GM23338 (cell line): ENCODE measurements at regions not wholly inside any gene's neighbourhood (a gene's known extent, or its start where the extent isn't known, plus 50 kb on each side); places are given as distances from the start of the nearest gene placed in this dataset.

ENCODE experiments used
- ATAC-seq: fragments of 200-7000 bp; cut with Tn5 transposase; 3 replicates; pipeline ENCODE4 v1.9.1; 2020
- DNase-seq: peaks from one replicate; pipeline ENCODE4 v3.0.0-alpha.2; 2015; ENCODE audit warnings: low spot score
- H2AFZ ChIP-seq: fragments of 200-600 bp; sonication (generic); 2 replicates; pipeline ENCODE4 v1.8.0; 2016; ENCODE audit warnings: antibody characterized with exemption, mild to moderate bottlenecking, moderate library complexity
- H3F3A ChIP-seq: fragments of 200-600 bp; sonication (generic); replicated peaks from 2 replicates; pipeline ENCODE4 v1.8.0; 2017; ENCODE audit warnings: antibody characterized with exemption, mixed run types, low read depth
- H3K27ac ChIP-seq: fragments of 200-600 bp; sonication (generic); 2 replicates; pipeline ENCODE4 v1.6.1; 2016; ENCODE audit warnings: low read depth
- H3K27me3 ChIP-seq: fragments of 200-600 bp; sonication (generic); 2 replicates; pipeline ENCODE4 v1.8.0; 2016; ENCODE audit warnings: mild to moderate bottlenecking, mixed run types, moderate library complexity; ENCODE audit not compliant: insufficient read depth
- H3K36me3 ChIP-seq: fragments of 200-600 bp; sonication (generic); 2 replicates; pipeline ENCODE4 v1.8.0; 2016; ENCODE audit warnings: mild to moderate bottlenecking; ENCODE audit not compliant: insufficient read depth
- H3K4me1 ChIP-seq: fragments of 200-600 bp; sonication (generic); 2 replicates; pipeline ENCODE4 v1.8.0; 2016; ENCODE audit warnings: mild to moderate bottlenecking, moderate library complexity; ENCODE audit not compliant: insufficient read depth
- H3K4me2 ChIP-seq: fragments of 200-600 bp; sonication (generic); 2 replicates; pipeline ENCODE4 v1.7.1; 2017; ENCODE audit warnings: mixed run types
- H3K4me3 ChIP-seq: fragments of 200-600 bp; sonication (generic); 2 replicates; pipeline ENCODE4 v1.6.1; 2016; ENCODE audit warnings: mixed run types
- H3K79me2 ChIP-seq: fragments of 200-600 bp; sonication (generic); replicated peaks from 2 replicates; pipeline ENCODE4 v1.8.0; 2017; ENCODE audit warnings: mild to moderate bottlenecking; ENCODE audit not compliant: insufficient read depth
- H3K9me2 ChIP-seq: fragments of 200-600 bp; sonication (generic); 2 replicates; pipeline ENCODE4 v1.8.0; 2017; ENCODE audit not compliant: insufficient read depth
- H4K20me1 ChIP-seq: fragments of 200-600 bp; sonication (generic); replicated peaks from 2 replicates; pipeline ENCODE4 v1.8.0; 2017; ENCODE audit warnings: mild to moderate bottlenecking; ENCODE audit not compliant: insufficient read depth
- H3K27ac Mint-ChIP-seq: 2 replicates; pipeline ENCODE4 v1.8.0; 2020; ENCODE audit warnings: inconsistent platforms, mild to moderate bottlenecking, moderate library complexity, mixed read lengths
- H3K27me3 Mint-ChIP-seq: 3 replicates; pipeline ENCODE4 v1.8.0; 2022; ENCODE audit warnings: low read depth, mild to moderate bottlenecking, moderate library complexity, mixed read lengths, inconsistent platforms; ENCODE audit not compliant: insufficient read depth, poor library complexity
- H3K36me3 Mint-ChIP-seq: 3 replicates; pipeline ENCODE4 v1.8.0; 2021; ENCODE audit warnings: low read depth, mild to moderate bottlenecking, inconsistent platforms, moderate library complexity, mixed read lengths
- H3K4me1 Mint-ChIP-seq: 3 replicates; pipeline ENCODE4 v1.8.0; 2020; ENCODE audit warnings: mild to moderate bottlenecking, inconsistent platforms, mixed read lengths
- H3K4me3 Mint-ChIP-seq: 3 replicates; pipeline ENCODE4 v1.8.0; 2021; ENCODE audit warnings: moderate library complexity, mild to moderate bottlenecking, inconsistent platforms, mixed read lengths
- H3K9me3 Mint-ChIP-seq: 3 replicates; pipeline ENCODE4 v1.8.0; 2020; ENCODE audit warnings: moderate library complexity, mild to moderate bottlenecking, inconsistent platforms, mixed read lengths
- CREB1 ChIP-seq: fragments of 250-450 bp; sonication (Bioruptor Pico); IDR thresholded peaks from 2 replicates; pipeline ENCODE4 v1.5.0; 2020; ENCODE audit warnings: low read depth, mild to moderate bottlenecking, moderate library complexity
- CTCF ChIP-seq, 2 experiments: fragments of 200-600 bp in 1 of 2; sonication (generic) in 1 of 2; conservative IDR thresholded peaks; 2 replicates each; pipeline versions ENCODE4 v1.5.1 to v1.6.1; 2016 to 2017; ENCODE audit warnings: antibody characterized with exemption in 2 of 2, low read depth in 2 of 2, mild to moderate bottlenecking in 2 of 2, moderate library complexity in 1 of 2
- ETS1 ChIP-seq: IDR thresholded peaks from 2 replicates; pipeline ENCODE4 v1.6.1; 2016; ENCODE audit warnings: antibody characterized with exemption
- EZH2 ChIP-seq: fragments of 200-600 bp; sonication (generic); IDR thresholded peaks from one replicate; pipeline ENCODE4 v1.8.0; 2017; ENCODE audit warnings: antibody characterized with exemption, mild to moderate bottlenecking, low read depth; ENCODE audit not compliant: unreplicated experiment
- EZH2phosphoT487 ChIP-seq: fragments of 200-600 bp; sonication (generic); IDR thresholded peaks from one replicate; pipeline ENCODE4 v1.8.1; 2018; ENCODE audit warnings: antibody characterized with exemption; ENCODE audit not compliant: unreplicated experiment
- NANOG ChIP-seq: IDR thresholded peaks from 2 replicates; pipeline ENCODE4 v1.6.1; 2016; ENCODE audit warnings: antibody characterized with exemption, borderline replicate concordance
- POLR2AphosphoS5 ChIP-seq: IDR thresholded peaks from 2 replicates; pipeline ENCODE4 v1.6.1; 2016; ENCODE audit warnings: antibody characterized with exemption, low read depth
- REST ChIP-seq: IDR thresholded peaks from one replicate; pipeline ENCODE4 v1.6.1; 2018; ENCODE audit warnings: antibody characterized with exemption; ENCODE audit not compliant: unreplicated experiment
- STAT1 ChIP-seq: IDR thresholded peaks from one replicate; pipeline ENCODE4 v1.6.1; 2016; ENCODE audit warnings: antibody characterized with exemption; ENCODE audit not compliant: unreplicated experiment
- ZNF114 ChIP-seq: fragments of 250-450 bp; sonication (Bioruptor Pico); IDR thresholded peaks from 2 replicates; pipeline ENCODE4 v1.5.0; 2020; ENCODE audit warnings: mild to moderate bottlenecking, moderate library complexity
- ZNF331 ChIP-seq: fragments of 250-450 bp; sonication (Bioruptor Pico); IDR thresholded peaks from 2 replicates; pipeline ENCODE4 v1.5.0; 2020; ENCODE audit warnings: low read depth, mild to moderate bottlenecking, moderate library complexity
- ZNF462 ChIP-seq: fragments of 250-450 bp; sonication (Bioruptor Pico); IDR thresholded peaks from 2 replicates; pipeline ENCODE4 v1.5.0; 2020; ENCODE audit warnings: mild to moderate bottlenecking, moderate library complexity

- no peak overlapping the region for H3K4me3 ChIP-seq
- ATAC-seq (no peak), DNase-seq (no peak)
- H3K4me2 ChIP-seq = no peak overlapping the region
- Mint-ChIP-seq H3K36me3 (peaks cover 6% of the 10 kb centered on the region; the same call in 2 of the 3 replicates), H3K27me3 (peaks cover 2% of the 10 kb centered on the region), H3K4me3 (no peak overlapping the region), H3K27ac (no peak overlapping the region), H3K9me3 (peaks cover 15% of the 10 kb centered on the region), H3K4me1 (no peaks in the 10 kb centered on the region)
- no peak overlapping the region for H3K27ac ChIP-seq
- no peaks in the 10 kb centered on the region for H3K4me1 ChIP-seq
- TF ChIP-seq EZH2 (no peak), STAT1 (no peak), POLR2AphosphoS5 (no peak), REST (no peak), NANOG (no peak), ZNF331 (CRISPR knock-in tag) (no peak), CREB1 (CRISPR knock-in tag) (no peak), ZNF462 (CRISPR knock-in tag) (no peak), EZH2phosphoT487 (no peak), CTCF (conservative IDR thresholded peaks at IDR 0.05; ENCODE audit: low read depth in 2 of 2) (no peak), ZNF114 (CRISPR knock-in tag) (no peak), ETS1 (no peak)
- no peaks in the 10 kb centered on the region for H3K27me3 ChIP-seq
- H3F3A ChIP-seq = no peaks in the 10 kb centered on the region
- H2AFZ ChIP-seq = no peak overlapping the region
- H3K9me2 ChIP-seq = 0 out of 2 replicates have a peak, but pooled peaks cover 1% of the 10 kb centered on the region
- no peaks in the 10 kb centered on the region for H3K36me3 ChIP-seq
- no peaks in the 10 kb centered on the region for H4K20me1 ChIP-seq
- H3K79me2 ChIP-seq = no peaks in the 10 kb centered on the region
Observed at GRCh38 chr1:80248886-80249285, 1242.4 kb upstream of the ADGRL4 start.
